H9 (cell line): ENCODE measurements at regions not wholly inside any gene's neighbourhood (a gene's known extent, or its start where the extent isn't known, plus 50 kb on each side); places are given as distances from the start of the nearest gene placed in this dataset.

Experiments used
- DNase-seq: peaks from one replicate; pipeline ENCODE4 v3.0.0-alpha.2; 2017
- H2AFZ ChIP-seq: one replicate; pipeline ENCODE4 v1.6.1; 2013; ENCODE audit warnings: mild to moderate bottlenecking, low read length, control low read depth, moderate library complexity
- H2AK5ac ChIP-seq: 2 replicates; pipeline ENCODE4 v1.6.1; 2013; ENCODE audit warnings: low read length, control low read depth, mixed read lengths; ENCODE audit not compliant: insufficient read length
- H2BK120ac ChIP-seq: one replicate; pipeline ENCODE4 v1.6.1; 2013; ENCODE audit warnings: low read depth, mild to moderate bottlenecking, low read length, control low read depth, inconsistent platforms; ENCODE audit not compliant: poor library complexity, severe bottlenecking
- H2BK12ac ChIP-seq: 2 replicates; pipeline ENCODE4 v1.6.1; 2013; ENCODE audit warnings: low read length, control low read depth, mixed read lengths, low read depth; ENCODE audit not compliant: insufficient read length
- H2BK15ac ChIP-seq: 2 replicates; pipeline ENCODE4 v1.6.1; 2013; ENCODE audit warnings: low read depth, low read length, control low read depth
- H2BK20ac ChIP-seq: one replicate; pipeline ENCODE4 v1.6.1; 2013; ENCODE audit warnings: low read depth, mild to moderate bottlenecking, low read length, control low read depth, inconsistent platforms; ENCODE audit not compliant: poor library complexity, severe bottlenecking
- H2BK5ac ChIP-seq: 2 replicates; pipeline ENCODE4 v1.6.1; 2013; ENCODE audit warnings: low read length, control low read depth, mixed read lengths; ENCODE audit not compliant: insufficient read length
- H3K14ac ChIP-seq: 2 replicates; pipeline ENCODE4 v1.6.1; 2013; ENCODE audit warnings: low read length, control low read depth; ENCODE audit not compliant: insufficient read depth
- H3K18ac ChIP-seq: 2 replicates; pipeline ENCODE4 v1.6.1; 2013; ENCODE audit warnings: low read depth, mild to moderate bottlenecking, mixed read lengths, low read length, control low read depth; ENCODE audit not compliant: insufficient read length
- H3K23ac ChIP-seq: 2 replicates; pipeline ENCODE4 v1.6.1; 2013; ENCODE audit warnings: low read length, control low read depth, mixed read lengths, low read depth; ENCODE audit not compliant: insufficient read length
- H3K23me2 ChIP-seq: 2 replicates; pipeline ENCODE4 v1.6.1; 2013; ENCODE audit warnings: low read depth, mild to moderate bottlenecking, mixed read lengths, low read length, control low read depth; ENCODE audit not compliant: insufficient read length, poor library complexity, severe bottlenecking
- H3K27ac ChIP-seq: 2 replicates; pipeline ENCODE4 v1.5.1; 2013; ENCODE audit warnings: low read length, control low read depth, mixed read lengths, low read depth; ENCODE audit not compliant: insufficient read length
- H3K27me3 ChIP-seq: 2 replicates; pipeline ENCODE4 v1.6.1; 2013; ENCODE audit warnings: low read length, control low read depth, inconsistent platforms; ENCODE audit not compliant: insufficient read depth
- H3K4ac ChIP-seq: 2 replicates; pipeline ENCODE4 v1.6.1; 2013; ENCODE audit warnings: low read depth, mild to moderate bottlenecking, control low read depth, inconsistent platforms, low read length, moderate library complexity
- H3K4me1 ChIP-seq: 2 replicates; pipeline ENCODE4 v1.6.1; 2013; ENCODE audit warnings: low read length, control low read depth, inconsistent platforms; ENCODE audit not compliant: insufficient read depth
- H3K4me2 ChIP-seq: 2 replicates; pipeline ENCODE4 v1.6.1; 2013; ENCODE audit warnings: low read length, control low read depth, mixed read lengths; ENCODE audit not compliant: insufficient read length, insufficient read depth
- H3K56ac ChIP-seq: 2 replicates; pipeline ENCODE4 v1.6.1; 2013; ENCODE audit warnings: low read depth, mild to moderate bottlenecking, mixed read lengths, low read length, control low read depth; ENCODE audit not compliant: insufficient read length
- H3K79me1 ChIP-seq: 2 replicates; pipeline ENCODE4 v1.6.1; 2013; ENCODE audit warnings: low read depth, mild to moderate bottlenecking, moderate library complexity, low read length, control low read depth, inconsistent platforms; ENCODE audit not compliant: insufficient read depth, poor library complexity, severe bottlenecking
- H3K79me2 ChIP-seq: 2 replicates; pipeline ENCODE4 v1.6.1; 2013; ENCODE audit warnings: low read length, control low read depth, inconsistent platforms; ENCODE audit not compliant: insufficient read depth
- H3K9ac ChIP-seq: 2 replicates; pipeline ENCODE4 v1.6.1; 2013; ENCODE audit warnings: low read length, control low read depth, mixed read lengths; ENCODE audit not compliant: insufficient read length; ENCODE audit errors: extremely low read depth
- H3K9me3 ChIP-seq: one replicate; pipeline ENCODE4 v1.6.1; 2013; ENCODE audit warnings: low read depth, low read length, inconsistent platforms; ENCODE audit not compliant: control insufficient read depth
- H3T11ph ChIP-seq: one replicate; pipeline ENCODE4 v1.6.1; 2013; ENCODE audit warnings: mild to moderate bottlenecking, low read length, control low read depth, inconsistent platforms
- H4K20me1 ChIP-seq: one replicate; pipeline ENCODE4 v1.6.1; 2013; ENCODE audit not compliant: control insufficient read depth, insufficient read length, insufficient read depth
- H4K5ac ChIP-seq: 2 replicates; pipeline ENCODE4 v1.6.1; 2013; ENCODE audit warnings: low read depth, mild to moderate bottlenecking, mixed read lengths, low read length, control low read depth; ENCODE audit not compliant: insufficient read length
- H4K8ac ChIP-seq: replicated peaks from 2 replicates; pipeline ENCODE4 v1.6.1; 2013; ENCODE audit warnings: low read length, control low read depth, mixed read lengths, low read depth; ENCODE audit not compliant: insufficient read length
- H4K91ac ChIP-seq: 2 replicates; pipeline ENCODE4 v1.6.1; 2013; ENCODE audit warnings: low read depth, mild to moderate bottlenecking, moderate library complexity, mixed read lengths, low read length, control low read depth; ENCODE audit not compliant: insufficient read length
- H3K27ac Mint-ChIP-seq, 3 experiments: 2 replicates in 2 of 3; 3 replicates in 1 of 3; pipeline ENCODE4 v1.8.0; 2020 to 2021; ENCODE audit warnings: mixed read lengths in 3 of 3, mild to moderate bottlenecking in 1 of 3, moderate library complexity in 1 of 3
- H3K27me3 Mint-ChIP-seq: 2 replicates; pipeline ENCODE4 v1.8.0; 2021; ENCODE audit warnings: low read depth, mild to moderate bottlenecking, moderate library complexity, mixed read lengths
- H3K36me3 Mint-ChIP-seq, 3 experiments: 2 replicates in 2 of 3; 3 replicates in 1 of 3; pipeline ENCODE4 v1.8.0; 2020 to 2021; ENCODE audit warnings: low read depth in 3 of 3, mixed read lengths in 3 of 3; ENCODE audit not compliant: insufficient read depth in 1 of 3
- H3K4me1 Mint-ChIP-seq, 2 experiments: 2 replicates each; pipeline ENCODE4 v1.8.0; 2020; ENCODE audit warnings: mixed read lengths in 2 of 2
- H3K4me3 Mint-ChIP-seq, 2 experiments: 2 replicates in 1 of 2; 3 replicates in 1 of 2; pipeline ENCODE4 v1.8.0; 2020 to 2021; ENCODE audit warnings: mild to moderate bottlenecking in 2 of 2, mixed read lengths in 2 of 2, moderate library complexity in 1 of 2
- H3K9me3 Mint-ChIP-seq, 2 experiments: 2 replicates in 1 of 2; 3 replicates in 1 of 2; pipeline ENCODE4 v1.8.0; 2020; ENCODE audit warnings: mild to moderate bottlenecking in 2 of 2, mixed read lengths in 2 of 2, moderate library complexity in 1 of 2
- WGBS: extraction: QIAGEN DNeasy Blood & Tissue Kit; methylation state at CpG from one replicate; pipeline ENCODE4 v1.1.7; 2013; ENCODE audit warnings: missing lambda C conversion rate, low lambda C conversion rate, mixed read lengths; ENCODE audit not compliant: insufficient read length; ENCODE audit errors: extremely low coverage; 5-methylcytosine and 5-hydroxymethylcytosine counted together
- TF ChIP-seq, protein P1 (sequence below): fragments of 200-600 bp; sonication (generic); conservative IDR thresholded peaks from 3 replicates; pipeline ENCODE4 v1.8.0; 2021; ENCODE audit warnings: antibody characterized with exemption, mild to moderate bottlenecking

DNA sequence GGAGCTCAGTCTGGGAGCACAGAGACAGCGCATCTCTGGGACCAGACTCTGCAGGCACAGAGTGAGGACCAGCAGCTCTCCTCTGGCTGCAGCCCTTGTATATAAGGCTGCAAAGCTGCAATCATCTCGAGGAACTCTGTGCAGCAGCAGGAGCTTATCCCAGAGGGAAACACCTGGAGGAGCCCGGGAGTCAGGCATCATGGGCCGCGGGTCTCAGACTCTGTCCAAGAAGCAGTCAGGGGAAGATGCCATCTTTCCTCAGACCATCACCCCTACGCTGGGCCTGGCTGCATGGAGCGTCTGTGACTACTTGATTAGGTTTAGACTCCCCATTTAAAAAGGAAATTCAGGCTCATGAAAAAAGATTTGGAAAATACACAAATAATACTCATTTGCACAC is 122.0 kb downstream of the IRF8 start:
- no peak overlapping the region for H2BK5ac ChIP-seq

More for the DNA sequence above, 122.0 kb downstream of the IRF8 start:
- H3K4me1 ChIP-seq: no peaks in the 10 kb centered on the region
- H3K27me3 ChIP-seq: no peaks in the 10 kb centered on the region
- H3T11ph ChIP-seq: no peak overlapping the region
- H3K14ac ChIP-seq: no peak overlapping the region
- DNase-seq: no peak
- H3K56ac ChIP-seq: no peak overlapping the region
- no peak overlapping the region for H2AK5ac ChIP-seq
- no peak overlapping the region for H4K91ac ChIP-seq
- H3K4me1 Mint-ChIP-seq: no peaks in the 10 kb centered on the region
- no peak overlapping the region for H3K4me3 Mint-ChIP-seq
- H3K9me3 Mint-ChIP-seq: peaks cover 31 to 33% of the 10 kb centered on the region in 2 experiments
- no peaks in the 10 kb centered on the region for H4K20me1 ChIP-seq
- H3K27ac Mint-ChIP-seq: no peak overlapping the region
- no peak overlapping the region for H3K23ac ChIP-seq
- H4K8ac ChIP-seq: no peak overlapping the region
- no peak overlapping the region for H2BK12ac ChIP-seq
- H4K5ac ChIP-seq: no peak overlapping the region
- no peak overlapping the region for H3K27ac ChIP-seq
- H2BK15ac ChIP-seq: no peak overlapping the region
- no peaks in the 10 kb centered on the region for H3K23me2 ChIP-seq
- H3K36me3 Mint-ChIP-seq: peaks cover 0 to 13% (median 4%) of the 10 kb centered on the region in 3 experiments; a peak in 5 of 7 replicates
- H3K9me3 ChIP-seq: peaks cover 4% of the 10 kb centered on the region
- H3K18ac ChIP-seq: no peak overlapping the region
- no peaks in the 10 kb centered on the region for H3K79me1 ChIP-seq
- H2BK20ac ChIP-seq: no peak overlapping the region
- no CpG with 5 or more reads among the region's 7 CpGs for WGBS
- H3K4me2 ChIP-seq: no peak overlapping the region
- H2BK120ac ChIP-seq: no peak overlapping the region
- peaks cover 60% of the 10 kb centered on the region for H3K27me3 Mint-ChIP-seq
- TF ChIP-seq, protein P1, sequence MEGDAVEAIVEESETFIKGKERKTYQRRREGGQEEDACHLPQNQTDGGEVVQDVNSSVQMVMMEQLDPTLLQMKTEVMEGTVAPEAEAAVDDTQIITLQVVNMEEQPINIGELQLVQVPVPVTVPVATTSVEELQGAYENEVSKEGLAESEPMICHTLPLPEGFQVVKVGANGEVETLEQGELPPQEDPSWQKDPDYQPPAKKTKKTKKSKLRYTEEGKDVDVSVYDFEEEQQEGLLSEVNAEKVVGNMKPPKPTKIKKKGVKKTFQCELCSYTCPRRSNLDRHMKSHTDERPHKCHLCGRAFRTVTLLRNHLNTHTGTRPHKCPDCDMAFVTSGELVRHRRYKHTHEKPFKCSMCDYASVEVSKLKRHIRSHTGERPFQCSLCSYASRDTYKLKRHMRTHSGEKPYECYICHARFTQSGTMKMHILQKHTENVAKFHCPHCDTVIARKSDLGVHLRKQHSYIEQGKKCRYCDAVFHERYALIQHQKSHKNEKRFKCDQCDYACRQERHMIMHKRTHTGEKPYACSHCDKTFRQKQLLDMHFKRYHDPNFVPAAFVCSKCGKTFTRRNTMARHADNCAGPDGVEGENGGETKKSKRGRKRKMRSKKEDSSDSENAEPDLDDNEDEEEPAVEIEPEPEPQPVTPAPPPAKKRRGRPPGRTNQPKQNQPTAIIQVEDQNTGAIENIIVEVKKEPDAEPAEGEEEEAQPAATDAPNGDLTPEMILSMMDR: no peak
- H3K4ac ChIP-seq: no peak overlapping the region
- H2AFZ ChIP-seq: no peak overlapping the region
- no peak overlapping the region for H3K9ac ChIP-seq
- H3K79me2 ChIP-seq: no peaks in the 10 kb centered on the region
